ENCODE measurements at regions not wholly inside any gene's neighbourhood (a gene's known extent, or its start where the extent isn't known, plus 50 kb on each side); places are given as distances from the start of the nearest gene placed in this dataset.

GRCh38 chr16:52805559-52806168 lies 247.0 kb downstream of the CHD9NB start:
- Mint-ChIP-seq H3K9me3 (peaks cover 1% of the 10 kb centered on the region), H3K4me1 (peaks cover 6% of the 10 kb centered on the region), H3K27me3 (ENCODE audit: insufficient read depth) (no peaks in the 10 kb centered on the region), H3K36me3 (ENCODE audit: low read depth) (no peaks in the 10 kb centered on the region), H3K4me3 (no peak overlapping the region), H3K27ac (no peak overlapping the region)
- Histone ChIP-seq H3K27ac (ENCODE audit: low read depth, low read length) (no peak overlapping the region), H3K9me3 (ENCODE audit: control insufficient read depth, low read length) (no peaks in the 10 kb centered on the region), H3K4me3 (ENCODE audit: low read length) (no peak overlapping the region), H3K36me3 (ENCODE audit: control insufficient read depth, insufficient read depth, low read length) (no peaks in the 10 kb centered on the region), H3K9ac (ENCODE audit: extremely low read depth, low read length, poor library complexity, severe bottlenecking) (no peak overlapping the region), H3K27me3 (ENCODE audit: control insufficient read depth, insufficient read depth, low read length, poor library complexity, severe bottlenecking) (no peaks in the 10 kb centered on the region), H3K4me1 (ENCODE audit: control insufficient read depth, insufficient read depth, low read length) (no peaks in the 10 kb centered on the region)
- TF ChIP-seq, protein P1, sequence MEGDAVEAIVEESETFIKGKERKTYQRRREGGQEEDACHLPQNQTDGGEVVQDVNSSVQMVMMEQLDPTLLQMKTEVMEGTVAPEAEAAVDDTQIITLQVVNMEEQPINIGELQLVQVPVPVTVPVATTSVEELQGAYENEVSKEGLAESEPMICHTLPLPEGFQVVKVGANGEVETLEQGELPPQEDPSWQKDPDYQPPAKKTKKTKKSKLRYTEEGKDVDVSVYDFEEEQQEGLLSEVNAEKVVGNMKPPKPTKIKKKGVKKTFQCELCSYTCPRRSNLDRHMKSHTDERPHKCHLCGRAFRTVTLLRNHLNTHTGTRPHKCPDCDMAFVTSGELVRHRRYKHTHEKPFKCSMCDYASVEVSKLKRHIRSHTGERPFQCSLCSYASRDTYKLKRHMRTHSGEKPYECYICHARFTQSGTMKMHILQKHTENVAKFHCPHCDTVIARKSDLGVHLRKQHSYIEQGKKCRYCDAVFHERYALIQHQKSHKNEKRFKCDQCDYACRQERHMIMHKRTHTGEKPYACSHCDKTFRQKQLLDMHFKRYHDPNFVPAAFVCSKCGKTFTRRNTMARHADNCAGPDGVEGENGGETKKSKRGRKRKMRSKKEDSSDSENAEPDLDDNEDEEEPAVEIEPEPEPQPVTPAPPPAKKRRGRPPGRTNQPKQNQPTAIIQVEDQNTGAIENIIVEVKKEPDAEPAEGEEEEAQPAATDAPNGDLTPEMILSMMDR (conservative IDR thresholded peaks at IDR 0.05), result no peak
- DNase-seq, result no peak
- WGBS, 2 experiments (ENCODE audit: insufficient coverage in 1 of 2, insufficient read length in 1 of 2), result 83 to 84% methylated on average over 3 of the region's 3 CpGs

GRCh38 chr16:52800432-52800831 lies 252.3 kb downstream of the CHD9NB start:
- Histone ChIP-seq H3K4me1 (ENCODE audit: control insufficient read depth, insufficient read depth, low read length) (no peaks in the 10 kb centered on the region), H3K4me3 (ENCODE audit: low read length) (no peak overlapping the region), H3K9ac (ENCODE audit: extremely low read depth, low read length, poor library complexity, severe bottlenecking) (no peak overlapping the region), H3K27ac (ENCODE audit: low read depth, low read length) (no peak overlapping the region), H3K27me3 (ENCODE audit: control insufficient read depth, insufficient read depth, low read length, poor library complexity, severe bottlenecking) (no peaks in the 10 kb centered on the region), H3K9me3 (ENCODE audit: control insufficient read depth, low read length) (no peaks in the 10 kb centered on the region), H3K36me3 (ENCODE audit: control insufficient read depth, insufficient read depth, low read length) (no peaks in the 10 kb centered on the region)
- H3K9me3 Mint-ChIP-seq, result no peaks in the 10 kb centered on the region
- H3K4me1 Mint-ChIP-seq, result peaks cover 9% of the 10 kb centered on the region
- WGBS, 2 experiments (ENCODE audit: insufficient coverage in 1 of 2, insufficient read length in 1 of 2), result 93 to 94% methylated on average over 3 to 4 of the region's 4 CpGs
- TF ChIP-seq, protein P1 (conservative IDR thresholded peaks at IDR 0.05), result no peak
- H3K36me3 Mint-ChIP-seq (ENCODE audit: low read depth), result no peaks in the 10 kb centered on the region
- DNase-seq, result no peak
- H3K27ac Mint-ChIP-seq, result no peak overlapping the region
- no peaks in the 10 kb centered on the region for H3K27me3 Mint-ChIP-seq (ENCODE audit: insufficient read depth)
- H3K4me3 Mint-ChIP-seq, result no peak overlapping the region

DNA sequence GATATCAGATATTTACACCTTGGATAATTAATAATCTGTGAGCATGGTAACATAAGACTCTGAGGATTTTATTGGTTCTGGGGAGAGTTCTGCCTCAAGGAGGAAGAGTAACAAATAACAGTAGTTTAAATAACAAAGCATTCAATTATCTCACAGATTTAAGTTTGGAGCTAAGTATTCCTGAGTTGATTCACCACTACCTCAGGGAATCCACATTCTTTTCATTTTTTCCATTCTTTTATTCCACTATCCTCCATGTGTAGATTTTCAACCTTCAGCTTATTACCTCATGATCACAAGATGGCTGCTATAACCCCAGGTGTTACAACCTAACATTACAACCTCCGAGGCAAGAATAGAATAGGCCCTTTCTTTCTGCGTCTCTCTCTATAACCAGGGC lies 252.2 kb upstream of the TOX3 start:
- Mint-ChIP-seq H3K4me3 (no peak overlapping the region), H3K9me3 (peaks cover 8% of the 10 kb centered on the region), H3K4me1 (peaks cover 9% of the 10 kb centered on the region), H3K36me3 (ENCODE audit: low read depth) (no peaks in the 10 kb centered on the region), H3K27me3 (ENCODE audit: insufficient read depth) (no peaks in the 10 kb centered on the region), H3K27ac (no peak overlapping the region)
- WGBS, 2 experiments (ENCODE audit: insufficient coverage in 1 of 2, insufficient read length in 1 of 2), result 92% methylated on average over 2 of the region's 2 CpGs; no CpG with 5 or more reads in 1 of the 2 experiments
- no peak overlapping the region for H3K27ac ChIP-seq (ENCODE audit: low read depth, low read length)
- H3K36me3 ChIP-seq (ENCODE audit: control insufficient read depth, insufficient read depth, low read length), result no peaks in the 10 kb centered on the region
- no peak overlapping the region for H3K9ac ChIP-seq (ENCODE audit: extremely low read depth, low read length, poor library complexity, severe bottlenecking)
- no peak overlapping the region for H3K4me3 ChIP-seq (ENCODE audit: low read length)
- H3K27me3 ChIP-seq (ENCODE audit: control insufficient read depth, insufficient read depth, low read length, poor library complexity, severe bottlenecking), result no peaks in the 10 kb centered on the region
- H3K9me3 ChIP-seq (ENCODE audit: control insufficient read depth, low read length), result peaks cover 7% of the 10 kb centered on the region
- no peaks in the 10 kb centered on the region for H3K4me1 ChIP-seq (ENCODE audit: control insufficient read depth, insufficient read depth, low read length)
- TF ChIP-seq, protein P1 (conservative IDR thresholded peaks at IDR 0.05), result no peak
- no peak for DNase-seq

All from endodermal cell (in vitro differentiated cells).